Trophoblast cell (in vitro differentiated cells and primary cell): ENCODE measurements at regions not wholly inside any gene's neighbourhood (a gene's known extent, or its start where the extent isn't known, plus 50 kb on each side); places are given as distances from the start of the nearest gene placed in this dataset.

Experiments used
- DNase-seq, 2 donors: peaks; one replicate each; pipeline ENCODE4 v3.0.0-alpha.2; 2016
- H2AFZ ChIP-seq: 2 replicates; pipeline ENCODE4 v1.6.1; 2013; ENCODE audit warnings: low read length, moderate library complexity, mild to moderate bottlenecking; ENCODE audit not compliant: insufficient read depth, poor library complexity
- H2AK5ac ChIP-seq: 2 replicates; pipeline ENCODE4 v1.6.1; 2013; ENCODE audit warnings: mild to moderate bottlenecking, low read length
- H2BK120ac ChIP-seq: 2 replicates; pipeline ENCODE4 v1.6.1; 2013; ENCODE audit warnings: low read length, mild to moderate bottlenecking, moderate library complexity; ENCODE audit not compliant: insufficient read depth, poor library complexity
- H2BK12ac ChIP-seq: 2 replicates; pipeline ENCODE4 v1.6.1; 2013; ENCODE audit warnings: mild to moderate bottlenecking, low read length, moderate library complexity
- H2BK5ac ChIP-seq: 2 replicates; pipeline ENCODE4 v1.6.1; 2013; ENCODE audit warnings: low read length, low read depth, moderate library complexity, mild to moderate bottlenecking; ENCODE audit not compliant: poor library complexity
- H3K14ac ChIP-seq: 2 replicates; pipeline ENCODE4 v1.6.1; 2013; ENCODE audit warnings: mild to moderate bottlenecking, low read length
- H3K18ac ChIP-seq: 2 replicates; pipeline ENCODE4 v1.6.1; 2013; ENCODE audit warnings: mild to moderate bottlenecking, low read length
- H3K23ac ChIP-seq: 2 replicates; pipeline ENCODE4 v1.6.1; 2013; ENCODE audit warnings: low read length
- H3K27ac ChIP-seq: 2 replicates; pipeline ENCODE4 v1.5.1; 2013; ENCODE audit warnings: low read depth, mild to moderate bottlenecking, inconsistent platforms, low read length, moderate library complexity
- H3K27me3 ChIP-seq: 2 replicates; pipeline ENCODE4 v1.6.1; 2013; ENCODE audit warnings: inconsistent platforms, mild to moderate bottlenecking, low read length, moderate library complexity; ENCODE audit not compliant: insufficient read depth
- H3K36me3 ChIP-seq, 2 experiments: 1 replicate in 1 of 2; 2 replicates in 1 of 2; pipeline ENCODE4 v1.6.1; 2013; ENCODE audit warnings: low read length in 2 of 2, mild to moderate bottlenecking in 2 of 2, moderate library complexity in 1 of 2; ENCODE audit not compliant: insufficient read depth in 2 of 2, control insufficient read depth in 1 of 2
- H3K4ac ChIP-seq: 2 replicates; pipeline ENCODE4 v1.6.1; 2013; ENCODE audit warnings: low read depth, mild to moderate bottlenecking, low read length, moderate library complexity
- H3K4me1 ChIP-seq, 2 experiments: 1 replicate in 1 of 2; 2 replicates in 1 of 2; pipeline ENCODE4 v1.6.1; 2013; ENCODE audit warnings: low read length in 2 of 2, mild to moderate bottlenecking in 2 of 2, moderate library complexity in 1 of 2; ENCODE audit not compliant: insufficient read depth in 2 of 2, control insufficient read depth in 1 of 2
- H3K4me2 ChIP-seq: 2 replicates; pipeline ENCODE4 v1.6.1; 2013; ENCODE audit warnings: inconsistent platforms, mild to moderate bottlenecking, low read length, moderate library complexity
- H3K4me3 ChIP-seq: 2 replicates; pipeline ENCODE4 v1.5.1; 2013; ENCODE audit warnings: mild to moderate bottlenecking, low read depth, low read length, inconsistent platforms
- H3K79me1 ChIP-seq: one replicate; pipeline ENCODE4 v1.6.1; 2013; ENCODE audit warnings: low read length
- H3K79me2 ChIP-seq: 2 replicates; pipeline ENCODE4 v1.6.1; 2013; ENCODE audit warnings: low read length, mild to moderate bottlenecking; ENCODE audit not compliant: control insufficient read depth, insufficient read depth, poor library complexity
- H3K9ac ChIP-seq: 2 replicates; pipeline ENCODE4 v1.6.1; 2013; ENCODE audit warnings: mild to moderate bottlenecking, low read length
- H3K9me3 ChIP-seq: 2 replicates; pipeline ENCODE4 v1.6.1; 2013; ENCODE audit warnings: low read depth, mild to moderate bottlenecking, control low read depth, inconsistent platforms, low read length; ENCODE audit not compliant: insufficient read depth
- H4K12ac ChIP-seq: 2 replicates; pipeline ENCODE4 v1.6.1; 2013; ENCODE audit warnings: low read depth, mild to moderate bottlenecking, low read length, moderate library complexity
- H4K8ac ChIP-seq: 2 replicates; pipeline ENCODE4 v1.6.1; 2013; ENCODE audit warnings: low read depth, mild to moderate bottlenecking, low read length, moderate library complexity
- H4K91ac ChIP-seq: one replicate; pipeline ENCODE4 v1.6.1; 2013; ENCODE audit warnings: low read depth, mild to moderate bottlenecking, low read length, moderate library complexity
- WGBS: extraction: QIAGEN DNeasy Blood & Tissue Kit; methylation state at CpG from one replicate; pipeline ENCODE4 v1.1.7; 2013; ENCODE audit warnings: missing lambda C conversion rate; ENCODE audit not compliant: insufficient read length, insufficient coverage; ENCODE audit errors: extremely low coverage; 5-methylcytosine and 5-hydroxymethylcytosine counted together

DNA sequence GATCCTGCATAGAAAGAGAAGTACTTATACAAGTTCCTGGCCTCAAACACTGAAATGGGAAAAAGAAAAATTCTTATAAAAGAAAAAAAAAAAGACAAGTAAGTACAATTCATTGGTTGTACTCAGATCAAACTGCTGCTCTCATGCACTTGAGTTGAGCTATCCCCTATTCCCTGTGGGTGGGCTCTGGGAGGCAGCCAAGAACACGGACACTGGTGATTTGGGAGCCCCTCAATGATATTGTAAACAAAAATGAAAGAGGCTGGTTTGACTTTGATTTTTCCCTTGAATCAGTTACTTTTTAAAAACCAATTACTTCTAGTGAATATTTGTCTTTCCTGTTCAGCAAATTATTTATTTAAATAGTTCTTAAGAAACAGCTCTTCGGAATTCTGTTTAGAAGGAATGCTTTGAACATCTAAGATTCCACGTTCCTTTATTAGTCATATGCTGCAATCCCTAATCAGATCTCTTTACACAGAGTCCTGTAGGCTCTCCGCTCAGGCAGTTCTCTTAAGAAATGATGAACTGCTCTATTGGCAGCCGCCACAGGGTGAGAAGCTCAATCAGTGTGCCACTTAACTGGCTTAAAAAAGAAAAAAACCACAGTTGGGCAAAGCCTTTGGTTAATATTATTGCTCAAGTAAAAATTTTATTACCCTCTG is 225.1 kb downstream of the TMEM182 start:
- no peak overlapping the region for H3K4ac ChIP-seq
- DNase-seq = peak in 1 of 2 donors; percentile 72
- H3K79me1 ChIP-seq = no peaks in the 10 kb centered on the region
- no peaks in the 10 kb centered on the region for H3K4me1 ChIP-seq
- H2BK12ac ChIP-seq = no peak overlapping the region
- H3K27me3 ChIP-seq = no peaks in the 10 kb centered on the region
- no peak overlapping the region for H4K8ac ChIP-seq
- H3K79me2 ChIP-seq = no peaks in the 10 kb centered on the region
- no peak overlapping the region for H3K9ac ChIP-seq
- H3K4me2 ChIP-seq = no peak overlapping the region
- WGBS = no CpG with 5 or more reads among the region's 5 CpGs
- H3K27ac ChIP-seq = no peak overlapping the region
- H3K4me3 ChIP-seq = no peak overlapping the region
- no peak overlapping the region for H4K91ac ChIP-seq
- H3K23ac ChIP-seq = no peak overlapping the region
- no peak overlapping the region for H2BK120ac ChIP-seq
- H2AFZ ChIP-seq = no peak overlapping the region
- no peak overlapping the region for H3K14ac ChIP-seq
- H2BK5ac ChIP-seq = no peak overlapping the region
- H3K9me3 ChIP-seq = no peaks in the 10 kb centered on the region
- H3K18ac ChIP-seq = no peak overlapping the region
- H2AK5ac ChIP-seq = no peak overlapping the region
- H4K12ac ChIP-seq = no peak overlapping the region
- H3K36me3 ChIP-seq = no peaks in the 10 kb centered on the region

DNA sequence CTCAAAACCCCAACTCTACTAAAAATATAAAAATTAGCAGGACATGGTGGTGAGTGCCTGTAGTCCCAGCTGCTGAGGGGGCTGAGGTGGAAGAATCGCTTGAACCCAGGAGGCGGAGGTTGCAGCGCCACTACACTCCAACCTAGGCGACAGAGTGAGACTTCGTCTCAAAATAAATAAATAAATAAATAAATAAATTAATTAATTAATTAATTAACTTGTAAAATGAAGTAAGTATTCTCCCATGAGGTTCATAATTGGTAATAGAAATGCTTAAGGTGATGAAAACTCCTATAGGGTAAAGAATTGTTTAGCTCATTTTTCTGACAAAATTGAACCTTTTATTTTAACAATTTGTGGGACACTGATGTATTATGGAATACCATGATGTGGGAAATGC is 230.8 kb downstream of the TMEM182 start:
- no peaks in the 10 kb centered on the region for H3K36me3 ChIP-seq
- DNase-seq = no peak
- no peak overlapping the region for H3K4me2 ChIP-seq
- H3K23ac ChIP-seq = no peak overlapping the region
- H3K27me3 ChIP-seq = no peaks in the 10 kb centered on the region
- H3K14ac ChIP-seq = no peak overlapping the region
- no peak overlapping the region for H4K91ac ChIP-seq
- H3K27ac ChIP-seq = no peak overlapping the region
- H2BK12ac ChIP-seq = no peak overlapping the region
- no peaks in the 10 kb centered on the region for H3K9me3 ChIP-seq
- no peak overlapping the region for H2AK5ac ChIP-seq
- no peak overlapping the region for H4K8ac ChIP-seq
- no peak overlapping the region for H4K12ac ChIP-seq
- no peak overlapping the region for H3K4me3 ChIP-seq
- no peak overlapping the region for H2BK120ac ChIP-seq
- no peak overlapping the region for H2AFZ ChIP-seq
- no peaks in the 10 kb centered on the region for H3K79me2 ChIP-seq
- H3K4ac ChIP-seq = no peak overlapping the region
- no peak overlapping the region for H2BK5ac ChIP-seq
- no peaks in the 10 kb centered on the region for H3K79me1 ChIP-seq
- H3K4me1 ChIP-seq = no peaks in the 10 kb centered on the region
- no peak overlapping the region for H3K18ac ChIP-seq
- H3K9ac ChIP-seq = no peak overlapping the region
- no CpG with 5 or more reads among the region's 5 CpGs for WGBS

DNA sequence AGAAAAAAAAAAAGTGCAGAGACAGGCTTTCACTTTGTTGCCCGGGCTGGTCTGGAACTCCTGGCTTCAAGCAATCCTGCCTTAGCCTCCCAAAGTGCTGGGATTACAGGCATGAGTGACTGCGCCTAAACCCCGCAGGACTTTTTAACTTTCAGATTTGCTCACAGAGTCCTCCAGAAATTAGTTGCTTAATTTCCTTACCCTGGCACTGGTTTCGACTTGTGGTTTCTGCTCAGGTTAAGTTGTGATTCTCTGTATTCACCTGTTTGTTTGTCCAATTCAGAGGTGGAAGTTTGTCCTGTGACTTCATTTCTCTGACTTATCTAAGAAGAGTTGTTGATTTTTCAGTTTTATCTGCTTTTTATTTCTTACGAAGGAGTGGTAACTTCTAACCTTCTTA is 238.1 kb downstream of the TMEM182 start:
- no peak overlapping the region for H2AFZ ChIP-seq
- H3K4me1 ChIP-seq = no peaks in the 10 kb centered on the region
- no peak overlapping the region for H3K14ac ChIP-seq
- H3K4me3 ChIP-seq = no peak overlapping the region
- no peak overlapping the region for H3K4ac ChIP-seq
- no peak overlapping the region for H2BK5ac ChIP-seq
- H3K4me2 ChIP-seq = no peak overlapping the region
- H2BK120ac ChIP-seq = no peak overlapping the region
- no CpG with 5 or more reads among the region's 5 CpGs for WGBS
- no peak overlapping the region for H3K18ac ChIP-seq
- H3K9ac ChIP-seq = no peak overlapping the region
- H4K8ac ChIP-seq = no peak overlapping the region
- DNase-seq = no peak
- H3K27me3 ChIP-seq = no peaks in the 10 kb centered on the region
- no peak overlapping the region for H3K23ac ChIP-seq
- H3K27ac ChIP-seq = no peak overlapping the region
- peaks cover 3% of the 10 kb centered on the region for H3K9me3 ChIP-seq
- no peak overlapping the region for H2BK12ac ChIP-seq
- no peak overlapping the region for H4K91ac ChIP-seq
- H3K79me2 ChIP-seq = no peaks in the 10 kb centered on the region
- no peak overlapping the region for H2AK5ac ChIP-seq
- H3K79me1 ChIP-seq = no peaks in the 10 kb centered on the region
- H4K12ac ChIP-seq = no peak overlapping the region
- no peaks in the 10 kb centered on the region for H3K36me3 ChIP-seq

- H3K4me1 ChIP-seq = no peaks in the 10 kb centered on the region
- WGBS = no CpG with 5 or more reads among the region's 4 CpGs
- H2AFZ ChIP-seq = no peak overlapping the region
- no peak overlapping the region for H4K8ac ChIP-seq
- no peak overlapping the region for H3K23ac ChIP-seq
- no peak overlapping the region for H3K14ac ChIP-seq
- no peak overlapping the region for H2BK120ac ChIP-seq
- no peak overlapping the region for H2AK5ac ChIP-seq
- no peaks in the 10 kb centered on the region for H3K36me3 ChIP-seq
- DNase-seq = no peak
- no peak overlapping the region for H3K4me3 ChIP-seq
- peaks cover 3% of the 10 kb centered on the region for H3K9me3 ChIP-seq
- H2BK5ac ChIP-seq = no peak overlapping the region
- no peak overlapping the region for H4K12ac ChIP-seq
- H3K4ac ChIP-seq = no peak overlapping the region
- no peak overlapping the region for H3K27ac ChIP-seq
- no peaks in the 10 kb centered on the region for H3K79me1 ChIP-seq
- H3K9ac ChIP-seq = no peak overlapping the region
- no peak overlapping the region for H3K18ac ChIP-seq
- H3K27me3 ChIP-seq = no peaks in the 10 kb centered on the region
- no peak overlapping the region for H3K4me2 ChIP-seq
- no peak overlapping the region for H2BK12ac ChIP-seq
- no peak overlapping the region for H4K91ac ChIP-seq
- H3K79me2 ChIP-seq = no peaks in the 10 kb centered on the region
Observed at GRCh38 chr2:103002954-103003353, 241.1 kb downstream of the TMEM182 start.
